PFSK-1 (cell line): ENCODE measurements at regions not wholly inside any gene's neighbourhood (a gene's known extent, or its start where the extent isn't known, plus 50 kb on each side); places are given as distances from the start of the nearest gene placed in this dataset.

ENCODE experiments used
- FOXP2 ChIP-seq: optimal IDR thresholded peaks from 2 replicates; pipeline ENCODE3; 2011; ENCODE audit warnings: borderline replicate concordance, control low read depth, inconsistent platforms; ENCODE audit not compliant: insufficient read depth; ENCODE audit errors: extremely low read length, extremely low read depth
- POLR2AphosphoS5 ChIP-seq: IDR thresholded peaks from 2 replicates; pipeline ENCODE4 v1.6.1; 2012; ENCODE audit warnings: low read depth, mild to moderate bottlenecking, control low read depth, low read length, moderate library complexity
- REST ChIP-seq, 2 experiments: IDR thresholded peaks; 2 replicates each; pipeline versions ENCODE4 v1.6.1 to v1.8.0; 2011 to 2012; ENCODE audit warnings: low read depth in 2 of 2, low read length in 2 of 2, control low read depth in 1 of 2, inconsistent platforms in 1 of 2, mild to moderate bottlenecking in 1 of 2, moderate library complexity in 1 of 2; ENCODE audit not compliant: insufficient read depth in 1 of 2
- SIN3A ChIP-seq: IDR thresholded peaks from 2 replicates; pipeline ENCODE4 v1.6.1; 2012; ENCODE audit warnings: mild to moderate bottlenecking, low read length, moderate library complexity, borderline replicate concordance; ENCODE audit not compliant: insufficient read depth
- TAF1 ChIP-seq: IDR thresholded peaks from 2 replicates; pipeline ENCODE4 v1.6.1; 2012; ENCODE audit warnings: low read length, control low read depth, borderline replicate concordance; ENCODE audit not compliant: insufficient read depth

GRCh38 chr12:124402248-124403066 is 107.6 kb downstream of the RFLNA start:
- TF ChIP-seq POLR2AphosphoS5: no peak
- TF ChIP-seq FOXP2: no peak
- TF ChIP-seq REST (IDR thresholded peaks at IDR 0.05; ENCODE audit: insufficient read depth in 1 of 2, low read depth in 2 of 2, low read length in 2 of 2): no peak
- no peak for TF ChIP-seq SIN3A

- TF ChIP-seq FOXP2: no peak
- no peak for TF ChIP-seq REST (IDR thresholded peaks at IDR 0.05; ENCODE audit: insufficient read depth in 1 of 2, low read depth in 2 of 2, low read length in 2 of 2)
- no peak for TF ChIP-seq POLR2AphosphoS5
- TF ChIP-seq SIN3A: no peak
- TF ChIP-seq TAF1: no peak
Observed at GRCh38 chr12:124401704-124402221, 106.9 kb downstream of the RFLNA start.

DNA sequence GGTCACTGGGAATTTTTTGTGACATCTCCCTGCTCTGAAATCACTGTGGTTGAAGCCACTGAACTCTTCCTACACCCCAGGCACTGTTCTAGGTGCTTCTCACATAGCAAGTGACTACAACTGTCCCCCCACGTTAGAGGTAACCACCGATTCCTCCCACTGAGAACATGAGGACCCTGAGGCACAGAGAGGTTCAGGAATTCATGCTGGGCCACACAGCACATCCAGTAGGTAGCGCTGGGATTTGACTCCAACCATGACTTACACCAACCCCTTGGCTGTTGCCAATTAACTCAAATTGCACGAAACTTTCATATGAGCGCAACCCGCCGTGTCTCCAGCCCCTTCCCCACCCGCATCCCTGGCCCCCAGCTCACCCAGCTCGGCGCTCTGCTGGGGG is 105.2 kb downstream of the RFLNA start:
- TF ChIP-seq FOXP2 (no peak), TAF1 (no peak), SIN3A (no peak), REST (IDR thresholded peaks at IDR 0.05; ENCODE audit: insufficient read depth in 1 of 2, low read depth in 2 of 2, low read length in 2 of 2) (no peak), POLR2AphosphoS5 (no peak)

DNA sequence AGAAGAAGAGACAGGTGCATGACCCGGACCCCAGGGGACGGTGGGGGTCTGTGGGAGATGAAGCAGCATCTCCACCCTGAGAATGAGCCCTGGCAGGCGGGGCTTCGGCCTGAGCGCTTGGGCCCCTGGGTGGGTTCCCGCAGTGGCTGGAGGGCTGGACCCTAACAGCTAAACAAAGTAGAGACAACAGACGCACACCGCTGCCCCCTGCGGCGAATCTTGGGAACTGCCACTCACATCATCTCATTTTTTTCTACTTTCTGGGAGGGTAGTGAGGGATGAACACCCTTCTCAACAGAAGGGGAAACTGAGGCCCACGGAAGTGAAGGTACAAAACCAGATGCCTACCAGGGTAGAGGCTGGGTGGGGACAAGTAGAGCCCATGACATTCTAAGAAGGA is 104.7 kb downstream of the RFLNA start:
- TF ChIP-seq FOXP2: no peak
- no peak for TF ChIP-seq POLR2AphosphoS5
- TF ChIP-seq TAF1: no peak
- no peak for TF ChIP-seq REST (IDR thresholded peaks at IDR 0.05; ENCODE audit: insufficient read depth in 1 of 2, low read depth in 2 of 2, low read length in 2 of 2)
- no peak for TF ChIP-seq SIN3A
